ENCODE measurements at regions not wholly inside any gene's neighbourhood (a gene's known extent, or its start where the extent isn't known, plus 50 kb on each side); places are given as distances from the start of the nearest gene placed in this dataset.

DNA sequence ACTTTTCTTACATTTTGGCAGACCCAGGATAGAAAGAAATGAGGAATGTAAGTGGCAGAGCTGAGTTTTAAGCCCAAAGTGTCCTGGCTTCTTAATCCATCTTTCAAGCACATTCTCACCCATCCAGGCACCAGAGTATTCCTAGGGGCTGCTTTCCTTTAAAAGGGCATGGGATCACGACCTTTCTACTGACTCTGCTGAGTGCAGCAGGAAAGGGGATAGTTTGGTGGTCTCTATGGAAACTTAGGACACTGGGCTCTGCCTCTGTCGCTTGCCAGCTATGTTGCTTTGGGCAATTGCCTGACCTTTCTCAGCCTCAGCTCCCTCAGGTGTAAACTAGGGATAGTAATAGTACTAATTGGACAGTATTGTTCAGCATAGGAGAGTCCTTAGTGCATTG, 458.4 kb downstream of the PDCD6IP start:
- TF ChIP-seq POLR2A (IDR thresholded peaks at IDR 0.05): no peak
- TF ChIP-seq, protein P1, sequence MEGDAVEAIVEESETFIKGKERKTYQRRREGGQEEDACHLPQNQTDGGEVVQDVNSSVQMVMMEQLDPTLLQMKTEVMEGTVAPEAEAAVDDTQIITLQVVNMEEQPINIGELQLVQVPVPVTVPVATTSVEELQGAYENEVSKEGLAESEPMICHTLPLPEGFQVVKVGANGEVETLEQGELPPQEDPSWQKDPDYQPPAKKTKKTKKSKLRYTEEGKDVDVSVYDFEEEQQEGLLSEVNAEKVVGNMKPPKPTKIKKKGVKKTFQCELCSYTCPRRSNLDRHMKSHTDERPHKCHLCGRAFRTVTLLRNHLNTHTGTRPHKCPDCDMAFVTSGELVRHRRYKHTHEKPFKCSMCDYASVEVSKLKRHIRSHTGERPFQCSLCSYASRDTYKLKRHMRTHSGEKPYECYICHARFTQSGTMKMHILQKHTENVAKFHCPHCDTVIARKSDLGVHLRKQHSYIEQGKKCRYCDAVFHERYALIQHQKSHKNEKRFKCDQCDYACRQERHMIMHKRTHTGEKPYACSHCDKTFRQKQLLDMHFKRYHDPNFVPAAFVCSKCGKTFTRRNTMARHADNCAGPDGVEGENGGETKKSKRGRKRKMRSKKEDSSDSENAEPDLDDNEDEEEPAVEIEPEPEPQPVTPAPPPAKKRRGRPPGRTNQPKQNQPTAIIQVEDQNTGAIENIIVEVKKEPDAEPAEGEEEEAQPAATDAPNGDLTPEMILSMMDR (IDR thresholded peaks at IDR 0.05): no peak

Data from sigmoid colon (tissue), 3 donors.